AML-193 (cell line): ENCODE measurements at regions not wholly inside any gene's neighbourhood (a gene's known extent, or its start where the extent isn't known, plus 50 kb on each side); places are given as distances from the start of the nearest gene placed in this dataset.
"Not testable (repeated sequence)": the region's sequence is repeated elsewhere in the genome, so short reads cannot be mapped to it uniquely, and the experiment has no call there.

ENCODE experiments used
- DNase-seq, 2 experiments: peaks; one replicate each; lab custom pipeline; 2025; lab: John Stamatoyannopoulos, UW

- DNase-seq: not testable (repeated sequence)
Measured at GRCh38 chr6:58358452-58358851, 1041.0 kb downstream of the PRIM2 start.

DNA sequence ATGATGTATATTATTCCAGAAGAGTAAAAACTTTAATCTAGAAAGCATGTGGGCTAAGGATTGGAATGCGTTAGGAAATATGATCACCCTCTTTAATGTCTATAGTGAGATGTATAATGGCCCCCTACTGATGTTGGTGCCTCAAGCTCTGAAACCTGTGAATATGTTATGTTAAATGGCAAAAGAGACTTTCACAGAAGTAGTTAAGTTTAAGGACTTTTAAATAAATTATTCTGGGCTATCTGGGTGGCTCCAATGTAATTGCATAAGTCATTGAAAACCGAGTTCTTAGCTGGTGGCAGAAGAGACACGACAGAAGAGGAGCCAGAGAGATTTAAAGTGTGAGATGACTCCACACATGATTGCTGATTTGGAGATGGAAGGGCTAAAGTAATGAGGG is 1048.4 kb downstream of the PRIM2 start:
- DNase-seq: not testable (repeated sequence)

GRCh38 chr6:58406659-58407058 is 1089.2 kb downstream of the PRIM2 start:
- not testable (repeated sequence) for DNase-seq

- DNase-seq: no peak
Measured at GRCh38 chr6:58419321-58419720, 1101.9 kb downstream of the PRIM2 start.
